ENCODE measurements at regions not wholly inside any gene's neighbourhood (a gene's known extent, or its start where the extent isn't known, plus 50 kb on each side); places are given as distances from the start of the nearest gene placed in this dataset.

DNA sequence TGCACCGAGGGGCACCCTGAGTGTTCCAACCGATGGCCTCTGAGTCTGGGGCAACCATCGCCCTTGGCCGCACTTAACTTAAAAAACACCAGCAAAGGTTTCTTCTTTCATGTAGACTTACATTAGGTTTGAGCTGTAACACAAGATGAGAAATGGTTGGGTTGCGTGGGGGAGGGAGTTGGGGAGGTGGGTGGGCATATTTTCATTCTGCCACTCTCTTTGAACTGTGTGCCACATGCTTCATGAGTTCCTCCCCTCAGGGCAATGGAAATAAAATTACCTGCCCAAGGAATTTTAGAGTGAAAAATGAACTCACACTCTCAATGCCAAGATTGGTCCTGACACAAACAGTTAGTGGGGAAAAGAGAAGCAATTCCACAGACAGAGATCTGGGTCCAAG, 430.1 kb upstream of the USP24 start:
- Histone ChIP-seq H2AFZ (ENCODE audit: control insufficient read depth, low read depth, low read length) (no peak overlapping the region), H3K36me3 (ENCODE audit: control insufficient read depth in 2 of 2, insufficient read depth in 2 of 2, low read length in 1 of 2) (no peaks in the 10 kb centered on the region), H4K20me1 (ENCODE audit: control insufficient read depth, insufficient read depth) (no peaks in the 10 kb centered on the region), H3K27me3 (replicated peaks in 1 of 2; ENCODE audit: control insufficient read depth in 2 of 2, insufficient read depth in 2 of 2, low read length in 1 of 2) (no peaks in the 10 kb centered on the region), H3K9me3 (replicated peaks; ENCODE audit: control insufficient read depth, insufficient read depth, low read length) (no peaks in the 10 kb centered on the region), H3K79me2 (ENCODE audit: control insufficient read depth, insufficient read depth, low read length) (no peaks in the 10 kb centered on the region), H3K4me1 (ENCODE audit: control insufficient read depth, insufficient read depth, low read length) (peaks cover 6% of the 10 kb centered on the region; the same call in 1 of the 2 replicates), H3K9ac (ENCODE audit: control insufficient read depth, insufficient read depth, low read length) (no peak overlapping the region), H3K27ac (ENCODE audit: control insufficient read depth, insufficient read depth) (no peak overlapping the region), H3K4me3 (no peak overlapping the region), H3K4me2 (ENCODE audit: control insufficient read depth, insufficient read depth) (no peak overlapping the region)
- 39% methylated on average over 5 of the region's 5 CpGs for WGBS (ENCODE audit: insufficient coverage, insufficient replicate concordance, low lambda C conversion rate, missing lambda C conversion rate)
- POLR2A ChIA-PET: no interaction called here
- in situ Hi-C loops (cut with MboI): no loop called here
- SMC1A ChIA-PET (ENCODE audit: uncharacterized antibody, unreplicated experiment): no interaction called here
- FAIRE-seq (no peak), DNase-seq (ENCODE audit: low read depth, low spot score) (no peak), ATAC-seq (no peak)
- intact Hi-C loops (cut with micrococcal nuclease; ENCODE audit: unreplicated experiment): no loop called here
- TF ChIP-seq, protein P1, sequence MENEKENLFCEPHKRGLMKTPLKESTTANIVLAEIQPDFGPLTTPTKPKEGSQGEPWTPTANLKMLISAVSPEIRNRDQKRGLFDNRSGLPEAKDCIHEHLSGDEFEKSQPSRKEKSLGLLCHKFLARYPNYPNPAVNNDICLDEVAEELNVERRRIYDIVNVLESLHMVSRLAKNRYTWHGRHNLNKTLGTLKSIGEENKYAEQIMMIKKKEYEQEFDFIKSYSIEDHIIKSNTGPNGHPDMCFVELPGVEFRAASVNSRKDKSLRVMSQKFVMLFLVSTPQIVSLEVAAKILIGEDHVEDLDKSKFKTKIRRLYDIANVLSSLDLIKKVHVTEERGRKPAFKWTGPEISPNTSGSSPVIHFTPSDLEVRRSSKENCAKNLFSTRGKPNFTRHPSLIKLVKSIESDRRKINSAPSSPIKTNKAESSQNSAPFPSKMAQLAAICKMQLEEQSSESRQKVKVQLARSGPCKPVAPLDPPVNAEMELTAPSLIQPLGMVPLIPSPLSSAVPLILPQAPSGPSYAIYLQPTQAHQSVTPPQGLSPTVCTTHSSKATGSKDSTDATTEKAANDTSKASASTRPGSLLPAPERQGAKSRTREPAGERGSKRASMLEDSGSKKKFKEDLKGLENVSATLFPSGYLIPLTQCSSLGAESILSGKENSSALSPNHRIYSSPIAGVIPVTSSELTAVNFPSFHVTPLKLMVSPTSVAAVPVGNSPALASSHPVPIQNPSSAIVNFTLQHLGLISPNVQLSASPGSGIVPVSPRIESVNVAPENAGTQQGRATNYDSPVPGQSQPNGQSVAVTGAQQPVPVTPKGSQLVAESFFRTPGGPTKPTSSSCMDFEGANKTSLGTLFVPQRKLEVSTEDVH (IDR thresholded peaks at IDR 0.05; ENCODE audit: low read depth, partially characterized antibody): no peak
- no peak for TF ChIP-seq RBBP5 (conservative IDR thresholded peaks at IDR 0.05)
- no peak for TF ChIP-seq KDM1A (IDR thresholded peaks at IDR 0.05; ENCODE audit: borderline replicate concordance)
- TF ChIP-seq JUND (IDR thresholded peaks at IDR 0.05; ENCODE audit: low read depth, low read length): no peak
- no peak for TF ChIP-seq ZSCAN29 (IDR thresholded peaks at IDR 0.05)
- TF ChIP-seq, protein P2, sequence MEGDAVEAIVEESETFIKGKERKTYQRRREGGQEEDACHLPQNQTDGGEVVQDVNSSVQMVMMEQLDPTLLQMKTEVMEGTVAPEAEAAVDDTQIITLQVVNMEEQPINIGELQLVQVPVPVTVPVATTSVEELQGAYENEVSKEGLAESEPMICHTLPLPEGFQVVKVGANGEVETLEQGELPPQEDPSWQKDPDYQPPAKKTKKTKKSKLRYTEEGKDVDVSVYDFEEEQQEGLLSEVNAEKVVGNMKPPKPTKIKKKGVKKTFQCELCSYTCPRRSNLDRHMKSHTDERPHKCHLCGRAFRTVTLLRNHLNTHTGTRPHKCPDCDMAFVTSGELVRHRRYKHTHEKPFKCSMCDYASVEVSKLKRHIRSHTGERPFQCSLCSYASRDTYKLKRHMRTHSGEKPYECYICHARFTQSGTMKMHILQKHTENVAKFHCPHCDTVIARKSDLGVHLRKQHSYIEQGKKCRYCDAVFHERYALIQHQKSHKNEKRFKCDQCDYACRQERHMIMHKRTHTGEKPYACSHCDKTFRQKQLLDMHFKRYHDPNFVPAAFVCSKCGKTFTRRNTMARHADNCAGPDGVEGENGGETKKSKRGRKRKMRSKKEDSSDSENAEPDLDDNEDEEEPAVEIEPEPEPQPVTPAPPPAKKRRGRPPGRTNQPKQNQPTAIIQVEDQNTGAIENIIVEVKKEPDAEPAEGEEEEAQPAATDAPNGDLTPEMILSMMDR (IDR thresholded peaks at IDR 0.05 in 2 of 3, conservative IDR thresholded peaks at IDR 0.05 in 1 of 3; ENCODE audit: control insufficient read depth in 2 of 3, extremely low read depth in 1 of 3, insufficient read depth in 1 of 3, low read depth in 3 of 3, low read length in 3 of 3): no peak
- TF ChIP-seq WRNIP1 (IDR thresholded peaks at IDR 0.05; ENCODE audit: borderline replicate concordance, low read depth, low read length): no peak
- TF ChIP-seq BMI1 (IDR thresholded peaks at IDR 0.05; ENCODE audit: borderline replicate concordance): no peak
- no peak for TF ChIP-seq ATF7 (IDR thresholded peaks at IDR 0.05; ENCODE audit: low read depth)
- no peak for TF ChIP-seq SUZ12 (IDR thresholded peaks at IDR 0.05; ENCODE audit: unreplicated experiment)
- TF ChIP-seq TCF12 (IDR thresholded peaks at IDR 0.05; ENCODE audit: low read depth, low read length): no peak
- no peak for TF ChIP-seq CHD2 (IDR thresholded peaks at IDR 0.05; ENCODE audit: borderline replicate concordance, low read depth, low read length)
- TF ChIP-seq ESRRA (IDR thresholded peaks at IDR 0.05; ENCODE audit: low read length): no peak
- no peak for TF ChIP-seq ZNF207 (IDR thresholded peaks at IDR 0.05; ENCODE audit: borderline replicate concordance)
- TF ChIP-seq JUNB (IDR thresholded peaks at IDR 0.05): no peak
- TF ChIP-seq, protein P3, sequence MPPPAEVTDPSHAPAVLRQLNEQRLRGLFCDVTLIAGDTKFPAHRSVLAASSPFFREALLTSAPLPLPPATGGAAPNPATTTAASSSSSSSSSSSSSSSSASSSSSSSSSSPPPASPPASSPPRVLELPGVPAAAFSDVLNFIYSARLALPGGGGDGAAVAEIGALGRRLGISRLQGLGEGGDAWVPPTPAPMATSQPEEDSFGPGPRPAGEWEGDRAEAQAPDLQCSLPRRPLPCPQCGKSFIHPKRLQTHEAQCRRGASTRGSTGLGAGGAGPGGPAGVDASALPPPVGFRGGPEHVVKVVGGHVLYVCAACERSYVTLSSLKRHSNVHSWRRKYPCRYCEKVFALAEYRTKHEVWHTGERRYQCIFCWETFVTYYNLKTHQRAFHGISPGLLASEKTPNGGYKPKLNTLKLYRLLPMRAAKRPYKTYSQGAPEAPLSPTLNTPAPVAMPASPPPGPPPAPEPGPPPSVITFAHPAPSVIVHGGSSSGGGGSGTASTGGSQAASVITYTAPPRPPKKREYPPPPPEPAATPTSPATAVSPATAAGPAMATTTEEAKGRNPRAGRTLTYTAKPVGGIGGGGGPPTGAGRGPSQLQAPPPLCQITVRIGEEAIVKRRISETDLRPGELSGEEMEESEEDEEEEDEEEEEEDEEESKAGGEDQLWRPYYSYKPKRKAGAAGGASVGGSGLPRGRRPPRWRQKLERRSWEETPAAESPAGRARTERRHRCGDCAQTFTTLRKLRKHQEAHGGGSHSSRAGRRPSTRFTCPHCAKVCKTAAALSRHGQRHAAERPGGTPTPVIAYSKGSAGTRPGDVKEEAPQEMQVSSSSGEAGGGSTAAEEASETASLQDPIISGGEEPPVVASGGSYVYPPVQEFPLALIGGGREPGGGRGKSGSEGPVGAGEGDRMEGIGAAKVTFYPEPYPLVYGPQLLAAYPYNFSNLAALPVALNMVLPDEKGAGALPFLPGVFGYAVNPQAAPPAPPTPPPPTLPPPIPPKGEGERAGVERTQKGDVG (CRISPR knock-in tag; IDR thresholded peaks at IDR 0.05): no peak
- CTCF ChIA-PET: no interaction called here
- RAD21 ChIA-PET (ENCODE audit: unreplicated experiment): no interaction called here
- no TSS peak for BruUV-seq (replicated peaks)
